OCI-M1 (cell line): ENCODE measurements at regions not wholly inside any gene's neighbourhood (a gene's known extent, or its start where the extent isn't known, plus 50 kb on each side); places are given as distances from the start of the nearest gene placed in this dataset.

ENCODE experiments used
- DNase-seq: peaks from one replicate; lab custom pipeline; 2025; lab: John Stamatoyannopoulos, UW

DNA sequence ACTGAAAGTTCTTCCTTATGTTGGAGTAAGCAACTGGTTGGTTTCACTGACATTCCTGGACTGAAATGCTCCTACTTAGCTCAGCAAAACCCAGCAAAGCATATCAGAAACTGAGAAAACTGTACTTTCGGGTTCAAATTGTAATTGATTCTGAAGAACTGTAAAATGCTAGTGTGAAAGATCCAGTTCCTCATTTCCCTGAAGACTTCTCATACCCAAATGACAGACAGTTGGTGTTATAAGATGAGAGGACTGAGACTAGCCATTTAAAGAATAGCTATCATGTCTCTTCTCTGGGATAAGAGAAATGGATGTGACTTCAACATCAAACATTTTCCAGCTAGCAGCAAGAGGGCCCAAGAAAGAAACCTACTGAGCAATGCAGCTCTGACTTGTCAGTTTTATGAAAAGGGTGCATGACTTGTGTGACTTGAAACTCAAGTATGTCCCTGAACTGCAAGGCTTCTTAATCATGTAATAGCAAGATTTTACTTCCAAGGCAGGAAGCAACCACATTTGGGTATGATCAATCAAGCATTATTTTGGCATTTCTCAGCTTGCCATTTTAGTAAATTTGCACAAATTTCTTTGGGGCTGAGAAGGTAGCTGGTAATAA is 420.3 kb upstream of the MMADHC start:
- no peak for DNase-seq

DNA sequence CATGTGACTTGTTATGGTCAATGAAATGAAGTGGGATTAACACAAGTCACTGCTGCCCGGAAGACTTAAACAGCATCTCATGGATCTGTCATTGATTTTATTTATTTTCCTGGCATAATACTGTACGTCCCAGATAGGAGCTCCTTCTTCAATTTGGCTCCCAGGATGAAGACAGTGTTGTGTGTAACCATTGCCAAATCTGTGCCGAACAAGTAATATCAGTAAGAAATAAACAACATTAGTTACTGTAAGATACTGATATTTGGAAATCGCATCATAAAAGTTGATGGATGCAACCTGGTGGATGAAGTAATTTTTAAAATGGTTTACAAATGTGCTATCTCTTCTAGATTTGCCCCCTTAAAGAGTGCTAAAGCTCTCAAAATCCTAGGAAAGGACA is 419.0 kb upstream of the MMADHC start:
- DNase-seq, result no peak

DNA sequence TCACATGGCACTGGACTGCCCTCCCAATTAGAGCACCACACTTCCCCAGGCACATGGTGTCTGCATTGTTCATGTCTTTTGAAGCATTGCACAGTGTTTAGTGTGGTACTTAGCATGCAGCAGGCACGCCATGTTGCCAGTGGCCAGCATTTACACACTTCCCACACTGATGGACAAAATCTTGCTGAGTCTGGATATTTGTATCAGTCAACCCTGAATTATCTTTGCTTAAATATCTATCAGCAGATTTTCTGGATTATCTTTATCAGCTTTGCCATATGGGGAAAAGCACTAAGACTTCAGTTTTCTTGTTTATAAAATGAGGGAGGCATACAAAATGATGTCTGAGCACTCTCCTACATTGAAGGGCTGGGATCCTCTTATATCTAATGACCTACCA is 416.0 kb upstream of the MMADHC start:
- DNase-seq, result no peak

DNA sequence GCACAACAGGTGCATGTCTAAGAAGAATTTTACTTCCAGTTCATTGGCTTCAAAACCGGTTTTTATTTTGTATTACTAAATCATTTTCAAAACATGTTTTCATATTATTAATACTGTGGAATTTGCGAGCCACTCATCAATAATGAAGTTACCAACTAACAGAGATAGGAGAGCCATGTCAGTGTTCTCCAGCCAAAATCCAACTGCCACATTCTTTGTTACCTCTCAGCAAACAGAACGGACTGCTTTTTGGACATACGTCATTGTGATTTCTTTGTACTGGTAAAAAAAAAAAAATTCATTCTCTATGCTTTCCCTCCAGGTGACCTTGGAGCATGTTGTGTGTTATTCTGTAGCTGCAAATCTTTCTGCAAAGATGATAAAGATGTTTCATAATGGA is 414.2 kb upstream of the MMADHC start:
- no peak for DNase-seq

DNA sequence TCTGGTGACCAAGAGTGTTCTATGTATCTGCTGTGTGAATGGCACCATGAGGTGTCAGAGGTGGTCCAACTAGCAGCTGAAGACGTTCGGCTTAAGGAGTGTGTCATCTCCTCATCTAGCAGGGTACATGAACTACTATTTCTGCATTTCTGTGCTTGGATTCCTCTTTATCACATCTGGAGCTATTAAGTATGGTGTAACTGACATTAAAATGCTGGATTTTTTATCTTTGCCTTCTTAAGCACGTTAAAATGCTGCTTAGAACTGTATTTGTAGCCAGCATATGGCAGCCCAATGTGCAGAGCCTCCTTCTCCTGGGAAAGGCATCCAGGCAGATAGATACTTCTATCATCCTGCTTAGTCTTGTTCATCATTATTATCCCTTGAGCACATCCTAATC is 409.3 kb upstream of the MMADHC start:
- no peak for DNase-seq

DNA sequence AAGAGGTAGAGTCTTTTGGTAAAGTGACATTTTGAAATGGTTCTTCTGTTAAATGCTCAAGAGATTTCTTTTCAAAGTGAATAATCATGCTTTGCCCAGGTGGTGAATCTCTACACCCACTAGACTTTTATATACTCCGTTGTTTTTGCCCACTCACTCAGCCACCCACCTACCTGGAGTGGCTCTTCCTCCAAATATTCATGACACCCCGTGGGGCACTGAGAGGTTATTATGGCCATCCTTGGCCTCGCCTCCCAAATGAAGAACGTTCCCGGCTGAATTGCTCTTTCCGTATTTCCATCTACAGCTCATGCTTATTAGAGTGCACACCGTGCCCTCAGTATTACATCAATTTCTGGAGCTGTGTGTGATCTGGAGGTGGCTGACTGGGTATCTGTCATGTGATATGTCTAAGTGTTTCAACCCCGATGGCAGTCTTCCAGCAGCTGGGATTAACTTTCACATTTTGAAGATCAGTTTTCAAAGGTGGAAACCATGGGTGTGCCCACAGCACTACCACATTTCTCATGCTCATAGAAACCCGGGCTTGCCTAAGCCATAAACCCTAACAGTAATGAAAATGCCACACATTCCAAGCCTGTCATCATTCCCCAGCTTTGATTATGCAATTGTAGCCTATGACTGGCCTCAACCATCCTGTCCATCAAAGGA is 406.6 kb upstream of the MMADHC start:
- no peak for DNase-seq

DNA sequence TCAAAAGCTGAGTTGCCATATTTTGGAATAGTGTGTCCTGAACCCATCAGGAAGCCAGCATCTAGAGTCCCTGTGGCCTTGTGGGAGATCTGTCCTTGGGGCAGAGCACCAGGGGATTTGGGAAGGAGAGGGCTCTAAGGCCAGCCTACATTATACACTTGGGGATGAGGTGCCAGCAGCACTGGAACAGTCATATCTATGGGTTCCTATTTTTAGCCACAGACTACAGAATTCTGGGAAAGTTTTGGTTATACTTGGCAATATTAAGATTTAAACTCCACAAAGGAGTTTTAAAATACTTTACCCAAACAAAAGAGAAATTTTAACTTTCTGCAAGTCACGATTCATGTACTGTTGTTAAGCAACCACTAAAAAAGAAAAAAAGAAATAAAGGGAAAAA is 405.7 kb upstream of the MMADHC start:
- no peak for DNase-seq

DNA sequence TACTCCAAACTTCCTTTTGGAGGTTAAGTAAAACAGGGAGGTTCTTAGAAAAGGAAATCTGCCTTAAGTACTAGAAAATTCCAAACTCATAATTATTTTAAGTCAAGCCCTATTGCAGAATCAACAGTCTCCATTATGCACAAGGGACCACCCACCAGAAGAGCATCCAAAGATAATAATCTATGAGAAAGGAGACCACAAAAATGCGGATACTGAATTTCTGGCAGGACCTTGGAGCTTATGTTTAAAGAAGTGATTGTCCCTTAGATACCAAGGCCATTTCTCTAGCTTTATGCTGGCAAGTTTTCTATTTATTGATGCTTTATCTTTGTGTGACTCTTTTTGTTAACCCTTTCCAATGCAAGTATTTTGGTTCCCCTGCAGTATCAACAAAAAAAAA is 404.0 kb upstream of the MMADHC start:
- DNase-seq, result no peak

DNA sequence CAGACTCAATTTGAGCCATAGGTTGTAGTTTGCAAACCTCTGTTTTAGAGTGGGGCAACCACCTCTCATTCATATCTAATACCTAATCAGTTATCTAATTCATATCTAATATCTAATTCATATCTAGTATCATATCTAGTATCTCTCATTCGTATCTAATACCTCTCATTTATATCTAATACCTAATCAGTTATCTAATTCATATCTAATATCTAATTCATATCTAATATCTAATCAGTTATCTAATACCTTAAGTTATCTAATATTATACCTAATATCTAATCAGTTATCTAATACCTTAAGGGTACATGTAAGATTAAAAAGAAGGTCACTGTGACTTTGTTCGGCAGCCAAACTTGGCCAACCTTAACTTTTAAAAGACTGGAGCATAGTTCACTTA is 403.4 kb upstream of the MMADHC start:
- DNase-seq, result no peak

DNA sequence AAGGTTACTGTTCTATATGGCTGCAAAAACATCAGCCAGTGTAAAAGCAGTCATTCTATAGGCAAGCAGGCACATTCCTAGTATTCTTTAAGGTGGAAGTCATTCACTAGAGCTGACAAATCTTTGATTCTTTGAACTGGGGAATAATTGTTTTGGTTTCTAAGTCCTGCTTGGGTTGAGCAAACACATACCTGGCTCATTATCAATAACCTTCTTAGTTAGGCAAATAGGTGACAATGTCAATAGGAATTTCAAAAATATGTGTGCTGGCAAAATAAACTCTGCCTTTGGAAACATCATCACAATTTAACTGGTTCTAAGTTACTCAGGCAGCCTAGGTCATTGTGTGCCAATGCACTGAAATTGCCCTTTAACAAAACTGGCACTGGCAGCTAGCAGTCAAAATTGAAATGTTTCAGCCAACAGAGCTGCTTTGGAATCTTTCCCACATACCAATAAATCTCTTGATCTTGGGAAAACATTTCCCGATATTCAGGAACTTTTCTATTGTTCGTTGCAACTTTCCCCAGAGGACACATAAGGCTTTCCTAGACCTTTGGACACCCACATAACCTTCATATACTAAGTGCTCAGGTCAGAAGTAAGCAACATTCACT is 402.0 kb upstream of the MMADHC start:
- DNase-seq, result no peak

DNA sequence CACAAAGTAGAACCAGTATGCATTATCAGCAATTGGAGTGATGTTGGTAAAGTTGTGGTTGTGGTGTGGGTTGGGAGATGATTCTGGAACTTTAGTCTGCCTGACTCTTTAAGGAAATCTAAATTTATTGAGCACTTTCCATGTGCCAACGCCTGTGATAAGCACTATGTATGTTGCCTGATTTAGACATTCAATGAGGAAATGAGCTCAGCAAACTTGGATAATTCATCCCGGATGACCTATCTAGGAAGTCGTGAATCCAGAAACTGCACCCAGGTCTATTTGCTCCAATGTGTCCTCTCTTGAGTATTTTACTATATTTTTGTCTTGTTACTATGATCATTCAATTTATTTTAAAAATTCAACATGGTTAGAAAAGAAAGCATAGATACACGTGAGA is 400.8 kb upstream of the MMADHC start:
- DNase-seq, result no peak

DNA sequence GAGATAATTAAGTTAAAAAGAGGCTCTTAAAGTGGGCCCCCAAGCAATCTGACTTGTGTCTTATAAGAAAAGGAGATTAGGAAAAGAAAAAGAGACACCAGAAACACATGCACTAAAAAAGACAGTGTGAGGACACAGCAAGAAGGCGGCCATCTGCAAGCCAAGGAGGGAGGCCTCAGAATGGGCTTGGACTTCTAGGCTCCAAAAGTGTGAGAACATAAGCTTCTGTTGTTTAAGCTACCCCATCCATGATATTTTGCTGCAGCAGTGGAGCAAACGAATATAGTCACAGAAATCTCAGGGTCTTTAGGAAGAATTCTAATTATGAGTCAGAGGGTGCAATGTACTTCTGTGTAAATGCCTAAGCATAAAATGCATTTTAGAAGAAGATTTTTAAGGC is 399.3 kb upstream of the MMADHC start:
- no peak for DNase-seq

DNA sequence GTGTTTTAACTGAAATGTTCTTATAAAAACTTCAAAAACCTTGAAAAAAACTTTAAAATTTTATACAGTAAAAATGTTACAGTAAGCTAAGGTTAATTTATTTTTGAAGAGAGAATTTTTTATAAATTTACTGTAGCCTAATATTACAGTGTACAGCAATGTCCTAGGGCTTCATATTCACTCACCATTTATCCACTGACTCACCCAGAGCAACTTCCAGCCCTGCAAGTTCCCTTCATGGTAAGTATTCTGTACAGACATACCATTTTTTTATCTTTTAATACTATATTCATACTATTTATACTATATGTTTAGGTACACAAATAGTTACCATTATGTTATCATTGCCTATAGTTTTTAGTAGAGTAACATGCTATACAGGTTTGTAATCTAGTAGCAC is 396.7 kb upstream of the MMADHC start:
- no peak for DNase-seq

DNA sequence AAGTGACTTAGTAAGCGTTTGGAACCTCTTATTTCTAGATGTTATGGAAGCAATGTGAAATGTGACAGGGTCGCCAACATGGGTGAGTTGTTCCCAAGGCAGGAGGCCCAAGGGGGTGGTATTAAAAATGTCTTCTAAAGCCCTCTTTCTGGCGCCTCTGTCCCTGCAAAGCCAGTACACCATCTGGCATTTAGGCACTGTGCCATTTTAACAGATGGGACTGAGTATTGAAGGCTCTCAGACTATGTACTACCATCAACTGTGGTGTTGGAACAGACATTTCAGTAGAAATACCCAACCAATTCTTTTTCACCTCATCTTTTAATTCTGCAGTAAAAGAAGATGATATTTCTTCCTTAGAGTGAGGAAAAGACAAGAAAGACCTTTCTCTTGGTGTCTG is 384.5 kb upstream of the MMADHC start:
- no peak for DNase-seq

DNA sequence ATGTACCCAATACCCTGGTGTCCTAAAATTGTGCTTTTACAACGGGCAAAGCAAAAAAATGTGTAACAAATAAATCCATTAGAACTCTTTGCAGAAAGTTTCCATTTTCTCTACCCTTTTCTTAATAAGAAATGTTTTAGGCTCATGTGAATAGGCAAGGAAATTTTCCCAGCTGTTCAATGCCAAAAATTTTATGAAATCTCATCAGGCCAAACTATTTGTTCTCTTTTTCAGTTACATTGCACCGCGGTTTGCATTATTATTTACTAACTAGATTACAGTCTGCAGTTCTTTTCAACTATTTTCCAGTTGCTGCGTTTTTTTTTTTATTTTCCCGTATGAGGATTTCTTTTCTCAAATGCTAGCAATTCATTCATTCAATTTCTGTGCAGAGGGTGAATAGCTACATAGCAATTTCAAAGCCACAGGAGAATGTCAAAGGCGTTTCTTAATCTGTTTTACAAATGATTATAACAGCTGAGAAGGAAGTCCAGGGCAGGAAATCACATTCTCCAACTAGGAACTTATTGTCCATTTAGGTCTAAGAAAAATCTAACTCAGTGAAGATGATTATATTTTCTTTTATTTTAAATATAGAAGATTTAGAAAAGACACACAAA is 367.5 kb upstream of the MMADHC start:
- no peak for DNase-seq

DNA sequence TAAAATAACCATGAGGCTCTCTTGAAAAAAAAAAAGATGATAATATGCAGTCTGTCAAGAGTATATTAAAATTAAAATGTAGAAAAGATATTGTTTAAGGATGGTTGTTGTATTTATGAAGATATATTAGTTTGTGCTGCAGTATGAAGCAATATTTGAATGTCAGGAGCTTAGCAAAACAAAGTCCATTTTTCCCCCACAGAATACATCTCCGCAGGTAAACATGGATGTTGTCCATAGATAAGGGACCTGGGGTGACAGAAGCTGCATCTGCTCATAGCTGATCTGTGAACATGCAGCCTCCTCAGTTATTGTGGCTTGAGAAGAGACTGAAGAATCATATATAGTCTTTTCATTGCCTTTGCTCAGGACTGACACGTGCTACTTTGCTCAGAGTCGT is 366.1 kb upstream of the MMADHC start:
- peak; percentile 10 for DNase-seq

DNA sequence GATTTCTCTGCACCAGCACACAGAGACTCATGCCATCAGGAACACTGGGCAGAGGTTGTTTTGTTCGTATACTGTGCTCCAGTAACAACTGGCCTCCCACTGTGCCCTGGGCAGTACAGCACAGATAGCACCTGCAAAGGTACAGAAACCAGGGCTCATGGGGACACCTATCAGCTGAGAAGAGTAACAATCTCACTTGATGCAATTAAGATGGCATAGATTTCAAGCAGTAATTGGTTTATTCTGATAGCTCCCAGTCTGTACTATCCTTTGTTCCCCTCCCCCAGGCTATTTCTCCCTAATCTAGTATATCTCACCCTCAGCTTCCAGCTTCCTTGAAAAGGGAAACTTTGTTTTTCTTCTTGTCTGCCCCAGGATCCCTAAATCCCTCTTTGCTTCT is 343.9 kb upstream of the MMADHC start:
- no peak for DNase-seq

DNA sequence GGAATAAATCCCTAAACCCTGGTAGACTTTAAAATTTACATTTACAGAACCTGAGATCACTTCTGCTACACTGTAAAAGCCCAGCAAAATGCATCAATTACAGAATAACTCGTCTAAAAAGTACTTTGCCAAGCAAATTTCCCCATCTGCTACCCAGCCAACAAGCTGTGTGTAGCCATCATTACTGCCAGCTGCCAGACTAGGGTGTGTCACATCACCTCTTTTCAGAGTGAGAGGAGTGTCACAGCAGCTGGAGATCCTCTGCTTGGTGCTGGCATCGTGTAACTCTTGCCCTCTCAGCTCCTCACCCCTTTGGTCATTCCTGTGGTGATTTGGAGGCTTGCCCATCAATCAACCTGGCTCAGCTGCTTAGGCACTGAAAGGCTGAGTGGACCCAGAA is 340.4 kb upstream of the MMADHC start:
- no peak for DNase-seq

DNA sequence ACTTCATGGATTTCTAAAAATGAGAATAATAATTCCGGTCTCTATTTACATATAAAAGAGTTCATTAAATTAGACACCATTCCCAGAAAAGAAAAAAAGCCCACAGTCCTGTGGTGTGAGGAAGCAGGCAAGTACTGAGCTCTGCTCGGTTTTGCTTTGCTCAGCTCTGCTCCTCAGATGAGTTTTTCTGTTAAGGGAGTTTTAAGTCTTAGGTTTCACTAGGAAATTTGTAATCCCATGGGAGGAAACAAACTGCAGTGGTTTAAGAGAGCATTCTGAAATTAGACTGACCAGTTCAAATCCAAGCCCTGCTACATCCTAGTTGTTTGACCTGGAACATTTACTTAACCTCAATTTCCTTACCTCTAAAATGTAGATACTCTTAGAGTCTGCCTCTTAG is 338.6 kb upstream of the MMADHC start:
- no peak for DNase-seq

DNA sequence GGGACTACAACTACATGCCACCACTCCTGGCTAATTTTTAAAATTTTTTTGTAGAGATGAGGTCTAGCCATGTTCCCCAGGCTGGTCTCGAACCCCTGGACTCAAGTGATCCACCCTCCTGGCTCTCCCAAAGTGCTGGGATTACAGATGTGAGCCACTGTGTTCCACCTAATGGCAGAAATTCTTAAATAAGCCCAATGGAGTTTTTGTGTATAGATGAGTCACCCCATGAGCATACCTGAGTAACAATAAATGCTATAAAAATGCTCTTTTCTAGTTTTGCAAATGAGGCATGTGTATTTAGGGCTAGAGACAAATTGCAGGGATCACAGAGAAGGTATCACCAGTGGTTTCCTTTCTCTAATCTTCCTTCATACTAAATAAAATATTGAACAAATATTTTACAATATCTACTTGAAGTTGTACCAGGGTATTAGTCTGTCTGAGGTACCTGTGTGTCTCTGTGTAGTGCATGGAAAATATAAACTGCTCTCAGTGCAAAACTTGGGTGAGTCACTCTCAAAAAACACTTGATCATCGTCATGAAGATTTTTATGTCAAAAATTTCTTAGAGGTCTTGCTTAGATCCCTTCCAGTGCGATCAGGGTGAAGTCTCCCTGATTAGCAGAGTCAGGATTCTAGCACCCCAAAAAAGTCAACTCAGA is 337.1 kb upstream of the MMADHC start:
- no peak for DNase-seq

DNA sequence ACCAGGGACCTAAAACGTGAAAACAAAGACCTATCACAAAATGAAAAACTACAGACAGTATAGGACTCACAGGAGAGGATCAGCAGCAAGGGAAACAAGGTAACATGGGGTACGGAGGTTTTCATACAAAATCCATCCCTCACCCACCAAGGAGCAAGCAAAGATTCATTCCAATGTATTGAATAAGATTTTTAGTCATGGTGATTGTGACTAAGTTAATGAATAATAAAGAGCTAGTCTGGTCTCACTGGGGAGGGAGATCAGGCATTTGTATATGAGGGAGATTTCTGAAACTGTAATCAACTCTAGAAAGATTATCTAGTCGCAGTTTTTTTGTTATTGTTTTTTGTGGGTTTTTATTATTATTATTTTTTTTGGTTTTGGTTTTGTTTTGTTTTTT is 336.5 kb upstream of the MMADHC start:
- no peak for DNase-seq

DNA sequence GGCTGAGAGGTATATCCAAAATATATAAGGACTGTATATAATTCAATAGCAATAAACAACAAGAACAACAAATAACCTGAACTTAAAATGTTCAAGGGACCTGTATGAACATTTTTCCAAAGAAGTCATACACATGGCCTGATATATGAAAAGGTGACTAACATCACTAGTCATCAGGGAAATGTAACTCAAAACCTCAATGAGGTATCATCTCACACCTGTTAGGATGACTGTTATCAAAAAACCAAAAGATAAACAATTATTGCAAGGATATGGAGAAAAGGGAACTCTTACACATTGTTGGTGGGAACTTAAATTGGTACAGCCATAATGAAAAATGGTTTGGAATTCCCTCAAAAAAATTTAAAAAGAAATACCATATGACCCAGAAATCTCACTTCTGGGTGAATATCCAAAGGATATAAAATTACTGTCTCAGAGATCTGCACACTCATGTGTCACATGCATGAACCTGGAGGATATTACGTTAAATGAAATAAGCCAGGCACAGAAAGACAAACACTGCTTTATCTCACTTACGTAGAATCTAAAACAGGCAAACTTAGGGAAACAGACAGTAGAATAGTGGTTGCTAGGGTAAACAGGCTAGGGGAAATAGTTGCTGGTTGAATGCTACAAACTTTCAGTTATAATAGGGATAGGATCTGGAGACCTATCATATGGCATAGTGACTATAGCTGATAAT is 334.5 kb upstream of the MMADHC start:
- no peak for DNase-seq
